GM12891 (cell line): ENCODE measurements at regions not wholly inside any gene's neighbourhood (a gene's known extent, or its start where the extent isn't known, plus 50 kb on each side); places are given as distances from the start of the nearest gene placed in this dataset.

Experiments
- POLR2A ChIP-seq: IDR thresholded peaks from 2 replicates; pipeline ENCODE4 v1.6.1; 2011; ENCODE audit warnings: low read depth, low read length, control low read depth
- POLR2AphosphoS5 ChIP-seq: IDR thresholded peaks from 2 replicates; pipeline ENCODE4 v1.6.1; 2011; ENCODE audit warnings: low read depth, low read length, control low read depth
- SPI1 ChIP-seq: IDR thresholded peaks from 2 replicates; pipeline ENCODE4 v1.6.1; 2011; ENCODE audit warnings: low read depth, low read length, control low read depth
- TAF1 ChIP-seq: IDR thresholded peaks from 2 replicates; pipeline ENCODE4 v1.6.1; 2011; ENCODE audit warnings: low read depth, low read length, control low read depth

GRCh38 chr4:45946699-45947098, 177.2 kb downstream of the GABRG1 start:
- TF ChIP-seq POLR2AphosphoS5 (no peak), POLR2A (no peak), TAF1 (no peak), SPI1 (no peak)
